Skeletal muscle tissue (tissue), 3 donors: ENCODE measurements at regions not wholly inside any gene's neighbourhood (a gene's known extent, or its start where the extent isn't known, plus 50 kb on each side); places are given as distances from the start of the nearest gene placed in this dataset.

ENCODE experiments used
- H3K27ac ChIP-seq: one replicate; pipeline ENCODE4 v1.7.0; 2013; ENCODE audit warnings: mild to moderate bottlenecking, low read depth, low read length, inconsistent platforms
- H3K27me3 ChIP-seq, 3 donors: one replicate each; pipeline ENCODE4 v1.7.0; 2013; ENCODE audit warnings: low read length in 3 of 3; ENCODE audit not compliant: control insufficient read depth in 3 of 3, insufficient read depth in 3 of 3
- H3K36me3 ChIP-seq, 3 donors: one replicate each; pipeline ENCODE4 v1.7.0; 2013; ENCODE audit warnings: low read length in 3 of 3; ENCODE audit not compliant: control insufficient read depth in 3 of 3, insufficient read depth in 3 of 3
- H3K4me1 ChIP-seq, 3 donors: one replicate each; pipeline ENCODE4 v1.7.0; 2013; ENCODE audit warnings: low read length in 3 of 3, mild to moderate bottlenecking in 3 of 3; ENCODE audit not compliant: control insufficient read depth in 3 of 3, insufficient read depth in 3 of 3
- H3K4me3 ChIP-seq, 3 donors: one replicate each; pipeline ENCODE4 v1.7.0; 2013; ENCODE audit warnings: low read length in 3 of 3
- H3K9ac ChIP-seq, 3 donors: one replicate each; pipeline ENCODE4 v1.7.0; 2013; ENCODE audit warnings: low read length in 3 of 3, mild to moderate bottlenecking in 3 of 3, moderate library complexity in 2 of 3, low read depth in 1 of 3
- H3K9me3 ChIP-seq, 3 donors: one replicate each; pipeline ENCODE4 v1.7.0; 2013; ENCODE audit warnings: low read length in 3 of 3; ENCODE audit not compliant: control insufficient read depth in 3 of 3
- donor health status: Osteomylitis.

GRCh38 chr16:49216593-49216992, 65.0 kb downstream of the CBLN1 start:
- H3K4me1 ChIP-seq: no peaks in the 10 kb centered on the region
- peaks cover 0 to 4% (median 0%) of the 10 kb centered on the region in 3 donors for H3K27me3 ChIP-seq

GRCh38 chr16:49213594-49213993, 68.0 kb downstream of the CBLN1 start:
- no peak overlapping the region for H3K9ac ChIP-seq
- H3K9me3 ChIP-seq: no peaks in the 10 kb centered on the region
- H3K36me3 ChIP-seq: no peaks in the 10 kb centered on the region
- no peaks in the 10 kb centered on the region for H3K4me1 ChIP-seq
- H3K27me3 ChIP-seq: peaks cover 0 to 4% (median 0%) of the 10 kb centered on the region in 3 donors
- no peak overlapping the region for H3K4me3 ChIP-seq
- no peak overlapping the region for H3K27ac ChIP-seq

More at GRCh38 chr16:49216593-49216992, 65.0 kb downstream of the CBLN1 start:
- Histone ChIP-seq H3K9me3 (no peaks in the 10 kb centered on the region), H3K4me3 (no peak overlapping the region), H3K36me3 (no peaks in the 10 kb centered on the region), H3K27ac (no peak overlapping the region), H3K9ac (no peak overlapping the region)

GRCh38 chr16:49204191-49204590, 77.4 kb downstream of the CBLN1 start:
- Histone ChIP-seq H3K27ac (no peak overlapping the region), H3K9me3 (no peaks in the 10 kb centered on the region), H3K9ac (no peak overlapping the region), H3K27me3 (peaks cover 0 to 5% (median 3%) of the 10 kb centered on the region in 3 donors), H3K4me3 (no peak overlapping the region), H3K36me3 (no peaks in the 10 kb centered on the region), H3K4me1 (no peaks in the 10 kb centered on the region)

- H3K27me3 ChIP-seq: peaks cover 0 to 5% (median 3%) of the 10 kb centered on the region in 3 donors
- no peak overlapping the region for H3K4me3 ChIP-seq
- no peaks in the 10 kb centered on the region for H3K4me1 ChIP-seq
- no peak overlapping the region for H3K27ac ChIP-seq
- no peaks in the 10 kb centered on the region for H3K9me3 ChIP-seq
- no peaks in the 10 kb centered on the region for H3K36me3 ChIP-seq
- no peak overlapping the region for H3K9ac ChIP-seq
Observed at GRCh38 chr16:49203361-49203760, 78.3 kb downstream of the CBLN1 start.

- no peaks in the 10 kb centered on the region for H3K36me3 ChIP-seq
- no peak overlapping the region for H3K4me3 ChIP-seq
- H3K9ac ChIP-seq: no peak overlapping the region
- no peaks in the 10 kb centered on the region for H3K9me3 ChIP-seq
- H3K4me1 ChIP-seq: no peaks in the 10 kb centered on the region
- peaks cover 0 to 5% (median 3%) of the 10 kb centered on the region in 3 donors for H3K27me3 ChIP-seq
- H3K27ac ChIP-seq: no peak overlapping the region
Observed at GRCh38 chr16:49201118-49201517, 80.5 kb downstream of the CBLN1 start.

GRCh38 chr16:49200223-49200820, 81.3 kb downstream of the CBLN1 start:
- Histone ChIP-seq H3K9me3 (no peaks in the 10 kb centered on the region), H3K36me3 (no peaks in the 10 kb centered on the region), H3K27me3 (peaks cover 0 to 5% (median 3%) of the 10 kb centered on the region in 3 donors), H3K4me1 (no peaks in the 10 kb centered on the region), H3K27ac (no peak overlapping the region), H3K4me3 (no peak overlapping the region), H3K9ac (no peak overlapping the region)

GRCh38 chr16:49195237-49195548, 86.4 kb downstream of the CBLN1 start:
- no peak overlapping the region for H3K9ac ChIP-seq
- H3K9me3 ChIP-seq: peaks cover 0 to 2% (median 0%) of the 10 kb centered on the region in 3 donors
- no peaks in the 10 kb centered on the region for H3K36me3 ChIP-seq
- no peak overlapping the region for H3K27ac ChIP-seq
- peaks cover 0 to 1% (median 0%) of the 10 kb centered on the region in 3 donors for H3K27me3 ChIP-seq
- H3K4me3 ChIP-seq: no peak overlapping the region
- no peaks in the 10 kb centered on the region for H3K4me1 ChIP-seq

- Histone ChIP-seq H3K27ac (no peak overlapping the region), H3K4me3 (no peak overlapping the region)
Observed at GRCh38 chr16:49194537-49195236, 87.0 kb downstream of the CBLN1 start.

GRCh38 chr16:49193596-49193995, 88.0 kb downstream of the CBLN1 start:
- no peak overlapping the region for H3K4me3 ChIP-seq
- peaks cover 0 to 2% (median 2%) of the 10 kb centered on the region in 3 donors for H3K27me3 ChIP-seq
- H3K36me3 ChIP-seq: no peaks in the 10 kb centered on the region
- H3K4me1 ChIP-seq: no peaks in the 10 kb centered on the region
- no peak overlapping the region for H3K27ac ChIP-seq
- no peak overlapping the region for H3K9ac ChIP-seq
- peaks cover 0 to 2% (median 0%) of the 10 kb centered on the region in 3 donors for H3K9me3 ChIP-seq

More at GRCh38 chr16:49194537-49195236, 87.0 kb downstream of the CBLN1 start:
- Histone ChIP-seq H3K9ac (no peak overlapping the region), H3K9me3 (peaks cover 0 to 2% (median 0%) of the 10 kb centered on the region in 3 donors), H3K4me1 (no peaks in the 10 kb centered on the region), H3K27me3 (peaks cover 0 to 2% (median 0%) of the 10 kb centered on the region in 3 donors), H3K36me3 (no peaks in the 10 kb centered on the region)

- Histone ChIP-seq H3K4me3 (no peak overlapping the region), H3K36me3 (no peaks in the 10 kb centered on the region), H3K4me1 (no peaks in the 10 kb centered on the region), H3K9ac (no peak overlapping the region), H3K27ac (no peak overlapping the region), H3K27me3 (peaks cover 0 to 2% (median 2%) of the 10 kb centered on the region in 3 donors), H3K9me3 (peaks cover 0 to 3% (median 2%) of the 10 kb centered on the region in 3 donors)
Observed at GRCh38 chr16:49189286-49189685, 92.4 kb downstream of the CBLN1 start.
